ENCODE measurements at regions not wholly inside any gene's neighbourhood (a gene's known extent, or its start where the extent isn't known, plus 50 kb on each side); places are given as distances from the start of the nearest gene placed in this dataset.

GRCh38 chr4:129350834-129351721, 255.1 kb downstream of the C4orf33 start:
- no peak for DNase-seq

- DNase-seq, result no peak
Measured at GRCh38 chr4:129352480-129352879, 256.5 kb downstream of the C4orf33 start.

- no peak for DNase-seq
Measured at GRCh38 chr4:129353490-129353889, 257.5 kb downstream of the C4orf33 start.

GRCh38 chr4:129355031-129355430, 259.1 kb downstream of the C4orf33 start:
- no peak for DNase-seq

- DNase-seq, result no peak
Measured at GRCh38 chr4:129355516-129355915, 259.6 kb downstream of the C4orf33 start.

- no peak for DNase-seq
Measured at GRCh38 chr4:129358571-129358970, 262.6 kb downstream of the C4orf33 start.

- no peak for DNase-seq
Measured at GRCh38 chr4:129359461-129359860, 263.5 kb downstream of the C4orf33 start.

GRCh38 chr4:129362691-129363274, 266.8 kb downstream of the C4orf33 start:
- peak; percentile 37 to 42 for DNase-seq

GRCh38 chr4:129364747-129365452, 268.9 kb downstream of the C4orf33 start:
- DNase-seq, result no peak

GRCh38 chr4:129369361-129370010, 273.5 kb downstream of the C4orf33 start:
- DNase-seq, result no peak

GRCh38 chr4:129371065-129371464, 275.1 kb downstream of the C4orf33 start:
- no peak for DNase-seq

- DNase-seq, result no peak
Measured at GRCh38 chr4:129371926-129372325, 276.0 kb downstream of the C4orf33 start.

GRCh38 chr4:129377131-129377845, 281.3 kb downstream of the C4orf33 start:
- no peak for DNase-seq

GRCh38 chr4:129378364-129378763, 282.4 kb downstream of the C4orf33 start:
- DNase-seq, result no peak

GRCh38 chr4:129379429-129379828, 283.5 kb downstream of the C4orf33 start:
- DNase-seq, result no peak

GRCh38 chr4:129384974-129385373, 289.0 kb downstream of the C4orf33 start:
- DNase-seq, result no peak

- no peak for DNase-seq
Measured at GRCh38 chr4:129387666-129388065, 291.7 kb downstream of the C4orf33 start.

GRCh38 chr4:129393976-129394375, 298.0 kb downstream of the C4orf33 start:
- DNase-seq, result no peak

- no peak for DNase-seq
Measured at GRCh38 chr4:129394635-129395034, 298.7 kb downstream of the C4orf33 start.

GRCh38 chr4:129403848-129404247, 307.9 kb downstream of the C4orf33 start:
- no peak for DNase-seq

GRCh38 chr4:129410115-129410514, 314.2 kb downstream of the C4orf33 start:
- DNase-seq, result no peak

- DNase-seq, result no peak
Measured at GRCh38 chr4:129415004-129415403, 319.1 kb downstream of the C4orf33 start.

GRCh38 chr4:129420637-129421036, 324.7 kb downstream of the C4orf33 start:
- DNase-seq, result no peak

Data from activated T-cell treated with anti-CD3 and anti-CD28 coated beads, Interleukin-2, amount 50 U/mL, for 48 hours (primary cell).